Common myeloid progenitor, CD34-positive (primary cell): ENCODE measurements at regions not wholly inside any gene's neighbourhood (a gene's known extent, or its start where the extent isn't known, plus 50 kb on each side); places are given as distances from the start of the nearest gene placed in this dataset.
"Not testable (repeated sequence)": the region's sequence is repeated elsewhere in the genome, so short reads cannot be mapped to it uniquely, and the experiment has no call there.

Experiments
- CTCF ChIA-PET: fragments of 350-600 bp; sonication (Branson Sonifier 250); formaldehyde crosslinking; loops from one replicate; lab custom pipeline; 2021; ENCODE audit warnings: antibody characterized with exemption; lab: Charles Lee
- POLR2A ChIA-PET: fragments of 350-600 bp; sonication (Branson Sonifier 250); formaldehyde crosslinking; loops from one replicate; lab custom pipeline; 2021; ENCODE audit warnings: antibody characterized with exemption; lab: Charles Lee
- DNase-seq, 3 donors: peaks; one replicate each; pipeline versions ENCODE4 v3.0.0 to v3.0.0-alpha.2; 2013
- H3K27ac ChIP-seq, 2 experiments: 1 replicate in 1 of 2; 2 replicates in 1 of 2; pipeline ENCODE4 v1.7.0; 2013; ENCODE audit warnings: inconsistent platforms in 2 of 2, low read length in 2 of 2, mild to moderate bottlenecking in 2 of 2, low read depth in 1 of 2, moderate library complexity in 1 of 2; ENCODE audit not compliant: severe bottlenecking in 2 of 2, insufficient read depth in 1 of 2, poor library complexity in 1 of 2
- H3K27me3 ChIP-seq, 5 experiments: replicated peaks in 2 of 5; 1 replicate in 3 of 5; 2 replicates in 2 of 5; pipeline versions ENCODE4 v1.6.1 to v1.7.0; 2013; ENCODE audit warnings: low read length in 4 of 5, mild to moderate bottlenecking in 2 of 5, moderate library complexity in 2 of 5, inconsistent platforms in 1 of 5; ENCODE audit not compliant: insufficient read depth in 5 of 5, control insufficient read depth in 4 of 5
- H3K36me3 ChIP-seq, 4 experiments: 1 replicate in 2 of 4; 2 replicates in 2 of 4; pipeline versions ENCODE4 v1.6.1 to v1.7.0; 2013; ENCODE audit warnings: low read length in 3 of 4, control low read depth in 1 of 4, mild to moderate bottlenecking in 1 of 4; ENCODE audit not compliant: control insufficient read depth in 4 of 4, insufficient read depth in 4 of 4
- H3K4me1 ChIP-seq, 4 experiments: 1 replicate in 3 of 4; 2 replicates in 1 of 4; pipeline versions ENCODE4 v1.6.1 to v1.7.1; 2013; ENCODE audit warnings: low read length in 3 of 4, mild to moderate bottlenecking in 3 of 4, control low read depth in 1 of 4, inconsistent platforms in 1 of 4, moderate library complexity in 1 of 4; ENCODE audit not compliant: control insufficient read depth in 4 of 4, insufficient read depth in 4 of 4; ENCODE audit errors: control extremely low read depth in 1 of 4
- H3K4me3 ChIP-seq, 7 experiments: 1 replicate in 4 of 7; 2 replicates in 3 of 7; pipeline versions ENCODE4 v1.5.1 to v1.7.0; 2013; ENCODE audit warnings: mild to moderate bottlenecking in 7 of 7, low read length in 6 of 7, moderate library complexity in 6 of 7, inconsistent platforms in 2 of 7, low read depth in 2 of 7, control low read depth in 1 of 7; ENCODE audit not compliant: insufficient read depth in 4 of 7, control insufficient read depth in 1 of 7; ENCODE audit errors: extremely low read depth in 1 of 7
- H3K9me3 ChIP-seq, 5 experiments: 1 replicate in 4 of 5; 2 replicates in 1 of 5; pipeline versions ENCODE4 v1.6.1 to v1.7.1; 2013; ENCODE audit warnings: low read length in 4 of 5, mild to moderate bottlenecking in 2 of 5, inconsistent platforms in 1 of 5, low read depth in 1 of 5, moderate library complexity in 1 of 5; ENCODE audit not compliant: control insufficient read depth in 4 of 5, insufficient read depth in 2 of 5; ENCODE audit errors: control extremely low read depth in 1 of 5
- WGBS: methylation state at CpG from one replicate; pipeline ENCODE4 v1.1.5; 2013; ENCODE audit not compliant: insufficient coverage; 5-methylcytosine and 5-hydroxymethylcytosine counted together

- no peaks in the 10 kb centered on the region for H3K27me3 ChIP-seq
- DNase-seq = no peak
- H3K4me1 ChIP-seq = no peaks in the 10 kb centered on the region
- no peak overlapping the region for H3K27ac ChIP-seq
- H3K36me3 ChIP-seq = no peaks in the 10 kb centered on the region
- no peaks in the 10 kb centered on the region for H3K9me3 ChIP-seq
- WGBS = 68% methylated on average over 2 of the region's 3 CpGs
- ChIA-PET POLR2A (no interaction called here), CTCF (no interaction called here)
- no peak overlapping the region for H3K4me3 ChIP-seq
Observed at GRCh38 chr22:22988150-22988549, 82.2 kb upstream of the GNAZ start.

- CTCF ChIA-PET = no interaction called here
Observed at GRCh38 chr22:22988785-22989184, 81.5 kb upstream of the GNAZ start.

GRCh38 chr22:22989856-22990255 lies 80.5 kb upstream of the GNAZ start:
- ChIA-PET CTCF (no interaction called here), POLR2A (no interaction called here)
- WGBS = 100% methylated on average over 3 of the region's 3 CpGs

More at GRCh38 chr22:22988785-22989184, 81.5 kb upstream of the GNAZ start:
- Histone ChIP-seq H3K9me3 (no peaks in the 10 kb centered on the region), H3K4me1 (no peaks in the 10 kb centered on the region), H3K27ac (no peak overlapping the region), H3K36me3 (no peaks in the 10 kb centered on the region), H3K27me3 (peaks cover 0 to 2% (median 0%) of the 10 kb centered on the region in 5 experiments), H3K4me3 (no peak overlapping the region)
- WGBS = 100% methylated on average over 2 of the region's 3 CpGs
- POLR2A ChIA-PET = no interaction called here
- DNase-seq = no peak

GRCh38 chr22:22990711-22991505 lies 79.4 kb upstream of the GNAZ start:
- H3K4me1 ChIP-seq, CTCF ChIA-PET, H3K27me3 ChIP-seq, H3K27ac ChIP-seq, DNase-seq, H3K36me3 ChIP-seq, H3K4me3 ChIP-seq, H3K9me3 ChIP-seq, POLR2A ChIA-PET: not testable (repeated sequence)
- 100% methylated on average over 6 of the region's 7 CpGs for WGBS

More at GRCh38 chr22:22989856-22990255, 80.5 kb upstream of the GNAZ start:
- Histone ChIP-seq H3K4me3 (no peak overlapping the region), H3K27ac (no peak overlapping the region), H3K9me3 (no peaks in the 10 kb centered on the region), H3K36me3 (no peaks in the 10 kb centered on the region), H3K4me1 (no peaks in the 10 kb centered on the region), H3K27me3 (peaks cover 0 to 2% (median 0%) of the 10 kb centered on the region in 5 experiments)
- no peak for DNase-seq

- Histone ChIP-seq H3K27me3 (peaks cover 0 to 2% (median 0%) of the 10 kb centered on the region in 5 experiments), H3K4me3 (no peak overlapping the region), H3K4me1 (no peaks in the 10 kb centered on the region), H3K9me3 (peaks cover 0 to 13% (median 6%) of the 10 kb centered on the region in 5 experiments), H3K36me3 (no peaks in the 10 kb centered on the region), H3K27ac (no peak overlapping the region)
- ChIA-PET POLR2A (no interaction called here), CTCF (interaction anchor here (2.1 kb wide), 1 partner anchor 116 kb away, joined by 4 read pairs; no protein-coding TSS in a partner anchor)
- DNase-seq = no peak
- 80% methylated on average over 2 of the region's 3 CpGs for WGBS
Observed at GRCh38 chr22:22992474-22992873, 77.8 kb upstream of the GNAZ start.

- Histone ChIP-seq H3K27ac (no peak overlapping the region), H3K27me3 (peaks cover 0 to 2% (median 0%) of the 10 kb centered on the region in 5 experiments), H3K36me3 (no peaks in the 10 kb centered on the region), H3K9me3 (peaks cover 2 to 17% (median 7%) of the 10 kb centered on the region in 5 experiments), H3K4me1 (no peaks in the 10 kb centered on the region), H3K4me3 (no peak overlapping the region)
- ChIA-PET CTCF (interaction anchor here (1.7 to 2.1 kb wide), 2 partner anchors 36 to 115 kb away, joined by 4 read pairs; no protein-coding TSS in a partner anchor), POLR2A (no interaction called here)
- WGBS = 88% methylated on average over 3 of the region's 5 CpGs
- DNase-seq = no peak
Observed at GRCh38 chr22:22993184-22993583, 77.1 kb upstream of the GNAZ start.

- Histone ChIP-seq H3K27me3 (peaks cover 0 to 2% (median 0%) of the 10 kb centered on the region in 5 experiments), H3K27ac (no peak overlapping the region), H3K4me1 (no peaks in the 10 kb centered on the region), H3K9me3 (peaks cover 2 to 21% (median 7%) of the 10 kb centered on the region in 5 experiments), H3K4me3 (no peak overlapping the region), H3K36me3 (no peaks in the 10 kb centered on the region)
- peak in 2 of 3 donors; percentile 4 to 6 for DNase-seq
- ChIA-PET POLR2A (no interaction called here), CTCF (interaction anchor here (1.7 kb wide), 1 partner anchor 36 kb away, joined by 3 read pairs; no protein-coding TSS in a partner anchor)
- 75% methylated on average over 3 of the region's 3 CpGs for WGBS
Observed at GRCh38 chr22:22995166-22995565, 75.2 kb upstream of the GNAZ start.
